ENCODE measurements at regions not wholly inside any gene's neighbourhood (a gene's known extent, or its start where the extent isn't known, plus 50 kb on each side); places are given as distances from the start of the nearest gene placed in this dataset.
A peak's percentile ranks its signal among the peaks of the same experiment; 100 is the strongest.

GRCh38 chr2:196315388-196316049, 144.1 kb upstream of the STK17B start:
- DNase-seq = no peak

- no peak for DNase-seq
Measured at GRCh38 chr2:196316050-196316430, 144.7 kb upstream of the STK17B start.

- no peak for DNase-seq
Measured at GRCh38 chr2:196318517-196319377, 147.4 kb upstream of the STK17B start.

- no peak for DNase-seq
Measured at GRCh38 chr2:196322973-196323810, 151.8 kb upstream of the STK17B start.

- DNase-seq = no peak
Measured at GRCh38 chr2:196324211-196324610, 152.8 kb upstream of the STK17B start.

GRCh38 chr2:196328088-196328680, 156.8 kb upstream of the STK17B start:
- DNase-seq = no peak

GRCh38 chr2:196329959-196330358, 158.6 kb upstream of the STK17B start:
- no peak for DNase-seq

GRCh38 chr2:196330645-196331044, 159.3 kb upstream of the STK17B start:
- DNase-seq = no peak

- no peak for DNase-seq
Measured at GRCh38 chr2:196331143-196331542, 159.8 kb upstream of the STK17B start.

GRCh38 chr2:196331851-196332250, 160.5 kb upstream of the STK17B start:
- no peak for DNase-seq

- DNase-seq = no peak
Measured at GRCh38 chr2:196333397-196333796, 162.0 kb upstream of the STK17B start.

GRCh38 chr2:196334710-196335109, 163.3 kb upstream of the STK17B start:
- no peak for DNase-seq

GRCh38 chr2:196335221-196335634, 163.8 kb upstream of the STK17B start:
- no peak for DNase-seq

GRCh38 chr2:196336207-196336606, 164.8 kb upstream of the STK17B start:
- DNase-seq = no peak

- no peak for DNase-seq
Measured at GRCh38 chr2:196336715-196337114, 165.3 kb upstream of the STK17B start.

GRCh38 chr2:196337208-196337953, 166.0 kb upstream of the STK17B start:
- DNase-seq = peak in 1 of 2 donors; percentile 16

GRCh38 chr2:196338440-196338839, 167.1 kb upstream of the STK17B start:
- no peak for DNase-seq

- DNase-seq = no peak
Measured at GRCh38 chr2:196341277-196341841, 170.0 kb upstream of the STK17B start.

- DNase-seq = no peak
Measured at GRCh38 chr2:196344397-196344796, 173.0 kb upstream of the STK17B start.

GRCh38 chr2:196353717-196354116, 182.3 kb upstream of the STK17B start:
- DNase-seq = no peak

GRCh38 chr2:196354186-196354585, 182.8 kb upstream of the STK17B start:
- no peak for DNase-seq

Data from right lung (tissue), 2 donors.